ENCODE measurements at regions not wholly inside any gene's neighbourhood (a gene's known extent, or its start where the extent isn't known, plus 50 kb on each side); places are given as distances from the start of the nearest gene placed in this dataset.

GRCh38 chr13:77480066-77480465 is 55.4 kb upstream of the SCEL start:
- POLR2A ChIA-PET: no interaction called here

GRCh38 chr13:77479326-77479725 is 56.2 kb upstream of the SCEL start:
- Histone ChIP-seq H3K4me3 (ENCODE audit: control insufficient read depth in 1 of 7, extremely low read depth in 1 of 7, insufficient read depth in 4 of 7, low read depth in 2 of 7, low read length in 6 of 7) (no peak overlapping the region), H3K27ac (ENCODE audit: insufficient read depth in 1 of 2, low read depth in 1 of 2, low read length in 2 of 2, poor library complexity in 1 of 2, severe bottlenecking in 2 of 2) (no peak overlapping the region), H3K4me1 (ENCODE audit: control extremely low read depth in 1 of 4, control insufficient read depth in 4 of 4, insufficient read depth in 4 of 4, low read length in 3 of 4) (peaks cover 0 to 7% (median 4%) of the 10 kb centered on the region in 4 experiments), H3K36me3 (ENCODE audit: control insufficient read depth in 4 of 4, insufficient read depth in 4 of 4, low read length in 3 of 4) (no peaks in the 10 kb centered on the region), H3K9me3 (ENCODE audit: control extremely low read depth in 1 of 5, control insufficient read depth in 4 of 5, insufficient read depth in 2 of 5, low read depth in 1 of 5, low read length in 4 of 5) (peaks cover 0 to 2% (median 0%) of the 10 kb centered on the region in 5 experiments), H3K27me3 (replicated peaks in 2 of 5; ENCODE audit: control insufficient read depth in 4 of 5, insufficient read depth in 5 of 5, low read length in 4 of 5) (no peaks in the 10 kb centered on the region)
- CTCF ChIA-PET: interaction anchor here (1.0 to 2.3 kb wide), 12 partner anchors 13 to 208 kb away, joined by 3 to 8 read pairs (median 5); no protein-coding TSS in a partner anchor
- WGBS (ENCODE audit: insufficient coverage): 100% methylated on average over 1 of the region's 2 CpGs
- DNase-seq: no peak
- POLR2A ChIA-PET: no interaction called here

More at GRCh38 chr13:77480066-77480465, 55.4 kb upstream of the SCEL start:
- CTCF ChIA-PET: interaction anchor here (1.0 to 1.6 kb wide), 2 partner anchors 12 to 150 kb away, joined by 5 to 8 read pairs; no protein-coding TSS in a partner anchor
- H3K27ac ChIP-seq (ENCODE audit: insufficient read depth in 1 of 2, low read depth in 1 of 2, low read length in 2 of 2, poor library complexity in 1 of 2, severe bottlenecking in 2 of 2): no peak overlapping the region
- peaks cover 0 to 7% (median 4%) of the 10 kb centered on the region in 4 experiments for H3K4me1 ChIP-seq (ENCODE audit: control extremely low read depth in 1 of 4, control insufficient read depth in 4 of 4, insufficient read depth in 4 of 4, low read length in 3 of 4)
- no peaks in the 10 kb centered on the region for H3K27me3 ChIP-seq (replicated peaks in 2 of 5; ENCODE audit: control insufficient read depth in 4 of 5, insufficient read depth in 5 of 5, low read length in 4 of 5)
- H3K36me3 ChIP-seq (ENCODE audit: control insufficient read depth in 4 of 4, insufficient read depth in 4 of 4, low read length in 3 of 4): no peaks in the 10 kb centered on the region
- H3K9me3 ChIP-seq (ENCODE audit: control extremely low read depth in 1 of 5, control insufficient read depth in 4 of 5, insufficient read depth in 2 of 5, low read depth in 1 of 5, low read length in 4 of 5): peaks cover 0 to 2% (median 0%) of the 10 kb centered on the region in 5 experiments
- WGBS (ENCODE audit: insufficient coverage): 83% methylated on average over 2 of the region's 2 CpGs
- H3K4me3 ChIP-seq (ENCODE audit: control insufficient read depth in 1 of 7, extremely low read depth in 1 of 7, insufficient read depth in 4 of 7, low read depth in 2 of 7, low read length in 6 of 7): no peak overlapping the region
- DNase-seq: no peak

- no peaks in the 10 kb centered on the region for H3K36me3 ChIP-seq (ENCODE audit: control insufficient read depth in 4 of 4, insufficient read depth in 4 of 4, low read length in 3 of 4)
- ChIA-PET POLR2A (interaction anchor here (0.6 to 1.6 kb wide), 3 partner anchors 148 to 190 kb away, joined by 3 to 8 read pairs (median 4); partner anchors contain the start of gene MYCBP2), CTCF (interaction anchor here (0.6 to 3.1 kb wide), 14 partner anchors 13 to 1830 kb away, joined by 3 to 25 read pairs (median 5); partner anchors contain the start of gene MYCBP2)
- H3K9me3 ChIP-seq (ENCODE audit: control extremely low read depth in 1 of 5, control insufficient read depth in 4 of 5, insufficient read depth in 2 of 5, low read depth in 1 of 5, low read length in 4 of 5): no peaks in the 10 kb centered on the region
- H3K27ac ChIP-seq (ENCODE audit: insufficient read depth in 1 of 2, low read depth in 1 of 2, low read length in 2 of 2, poor library complexity in 1 of 2, severe bottlenecking in 2 of 2): no peak overlapping the region
- no peak for DNase-seq
- H3K4me3 ChIP-seq (ENCODE audit: control insufficient read depth in 1 of 7, extremely low read depth in 1 of 7, insufficient read depth in 4 of 7, low read depth in 2 of 7, low read length in 6 of 7): no peak overlapping the region
- 83% methylated on average over 1 of the region's 3 CpGs for WGBS (ENCODE audit: insufficient coverage)
- peaks cover 0 to 7% (median 4%) of the 10 kb centered on the region in 4 experiments for H3K4me1 ChIP-seq (ENCODE audit: control extremely low read depth in 1 of 4, control insufficient read depth in 4 of 4, insufficient read depth in 4 of 4, low read length in 3 of 4)
- no peaks in the 10 kb centered on the region for H3K27me3 ChIP-seq (replicated peaks in 2 of 5; ENCODE audit: control insufficient read depth in 4 of 5, insufficient read depth in 5 of 5, low read length in 4 of 5)
Observed at GRCh38 chr13:77477299-77477848, 58.1 kb upstream of the SCEL start.

GRCh38 chr13:77476456-77476855 is 59.0 kb upstream of the SCEL start:
- Histone ChIP-seq H3K27ac (ENCODE audit: insufficient read depth in 1 of 2, low read depth in 1 of 2, low read length in 2 of 2, poor library complexity in 1 of 2, severe bottlenecking in 2 of 2) (no peak overlapping the region), H3K36me3 (ENCODE audit: control insufficient read depth in 4 of 4, insufficient read depth in 4 of 4, low read length in 3 of 4) (no peaks in the 10 kb centered on the region), H3K4me1 (ENCODE audit: control extremely low read depth in 1 of 4, control insufficient read depth in 4 of 4, insufficient read depth in 4 of 4, low read length in 3 of 4) (peaks cover 0 to 7% (median 4%) of the 10 kb centered on the region in 4 experiments), H3K27me3 (replicated peaks in 2 of 5; ENCODE audit: control insufficient read depth in 4 of 5, insufficient read depth in 5 of 5, low read length in 4 of 5) (no peaks in the 10 kb centered on the region), H3K4me3 (ENCODE audit: control insufficient read depth in 1 of 7, extremely low read depth in 1 of 7, insufficient read depth in 4 of 7, low read depth in 2 of 7, low read length in 6 of 7) (no peak overlapping the region), H3K9me3 (ENCODE audit: control extremely low read depth in 1 of 5, control insufficient read depth in 4 of 5, insufficient read depth in 2 of 5, low read depth in 1 of 5, low read length in 4 of 5) (no peaks in the 10 kb centered on the region)
- CTCF ChIA-PET: interaction anchor here (1.3 to 3.1 kb wide), 4 partner anchors 12 to 212 kb away, joined by 3 to 25 read pairs (median 8); no protein-coding TSS in a partner anchor
- POLR2A ChIA-PET: no interaction called here
- DNase-seq: no peak

- Histone ChIP-seq H3K36me3 (ENCODE audit: control insufficient read depth in 4 of 4, insufficient read depth in 4 of 4, low read length in 3 of 4) (no peaks in the 10 kb centered on the region), H3K27ac (ENCODE audit: insufficient read depth in 1 of 2, low read depth in 1 of 2, low read length in 2 of 2, poor library complexity in 1 of 2, severe bottlenecking in 2 of 2) (no peak overlapping the region), H3K27me3 (replicated peaks in 2 of 5; ENCODE audit: control insufficient read depth in 4 of 5, insufficient read depth in 5 of 5, low read length in 4 of 5) (no peaks in the 10 kb centered on the region), H3K4me3 (ENCODE audit: control insufficient read depth in 1 of 7, extremely low read depth in 1 of 7, insufficient read depth in 4 of 7, low read depth in 2 of 7, low read length in 6 of 7) (no peak overlapping the region), H3K9me3 (ENCODE audit: control extremely low read depth in 1 of 5, control insufficient read depth in 4 of 5, insufficient read depth in 2 of 5, low read depth in 1 of 5, low read length in 4 of 5) (no peaks in the 10 kb centered on the region), H3K4me1 (ENCODE audit: control extremely low read depth in 1 of 4, control insufficient read depth in 4 of 4, insufficient read depth in 4 of 4, low read length in 3 of 4) (peaks cover 0 to 7% (median 4%) of the 10 kb centered on the region in 4 experiments)
- no peak for DNase-seq
- ChIA-PET CTCF (interaction anchor here (0.7 to 3.1 kb wide), 5 partner anchors 18 to 211 kb away, joined by 3 to 25 read pairs (median 4); no protein-coding TSS in a partner anchor), POLR2A (interaction anchor here (0.6 kb wide), 1 partner anchor 374 kb away, joined by 3 read pairs; no protein-coding TSS in a partner anchor)
- WGBS (ENCODE audit: insufficient coverage): 98% methylated on average over 43 of the region's 47 CpGs
Observed at GRCh38 chr13:77475345-77476084, 60.0 kb upstream of the SCEL start.

GRCh38 chr13:77470986-77471385 is 64.5 kb upstream of the SCEL start:
- 100% methylated on average over 1 of the region's 3 CpGs for WGBS (ENCODE audit: insufficient coverage)
- Histone ChIP-seq H3K9me3 (ENCODE audit: control extremely low read depth in 1 of 5, control insufficient read depth in 4 of 5, insufficient read depth in 2 of 5, low read depth in 1 of 5, low read length in 4 of 5) (no peaks in the 10 kb centered on the region), H3K27me3 (replicated peaks in 2 of 5; ENCODE audit: control insufficient read depth in 4 of 5, insufficient read depth in 5 of 5, low read length in 4 of 5) (no peaks in the 10 kb centered on the region), H3K4me3 (ENCODE audit: control insufficient read depth in 1 of 7, extremely low read depth in 1 of 7, insufficient read depth in 4 of 7, low read depth in 2 of 7, low read length in 6 of 7) (no peak overlapping the region), H3K36me3 (ENCODE audit: control insufficient read depth in 4 of 4, insufficient read depth in 4 of 4, low read length in 3 of 4) (no peaks in the 10 kb centered on the region), H3K27ac (ENCODE audit: insufficient read depth in 1 of 2, low read depth in 1 of 2, low read length in 2 of 2, poor library complexity in 1 of 2, severe bottlenecking in 2 of 2) (no peak overlapping the region), H3K4me1 (ENCODE audit: control extremely low read depth in 1 of 4, control insufficient read depth in 4 of 4, insufficient read depth in 4 of 4, low read length in 3 of 4) (no peaks in the 10 kb centered on the region)
- CTCF ChIA-PET: no interaction called here
- POLR2A ChIA-PET: no interaction called here
- DNase-seq: no peak

All from common myeloid progenitor, CD34-positive (primary cell).